Endodermal cell (in vitro differentiated cells): ENCODE measurements at regions not wholly inside any gene's neighbourhood (a gene's known extent, or its start where the extent isn't known, plus 50 kb on each side); places are given as distances from the start of the nearest gene placed in this dataset.
"Not testable (repeated sequence)": the region's sequence is repeated elsewhere in the genome, so short reads cannot be mapped to it uniquely, and the experiment has no call there.

Source experiments
- DNase-seq: peaks from one replicate; pipeline ENCODE4 v3.0.0-alpha.2; 2017
- H3K27ac ChIP-seq: 2 replicates; pipeline ENCODE4 v1.5.1; 2013; ENCODE audit warnings: mild to moderate bottlenecking, low read depth, low read length, moderate library complexity
- H3K27me3 ChIP-seq: 2 replicates; pipeline ENCODE4 v1.6.1; 2013; ENCODE audit warnings: mild to moderate bottlenecking, low read length, moderate library complexity; ENCODE audit not compliant: insufficient read depth, control insufficient read depth, poor library complexity, severe bottlenecking
- H3K36me3 ChIP-seq: 2 replicates; pipeline ENCODE4 v1.7.0; 2013; ENCODE audit warnings: mild to moderate bottlenecking, low read length, moderate library complexity; ENCODE audit not compliant: control insufficient read depth, insufficient read depth
- H3K4me1 ChIP-seq: one replicate; pipeline ENCODE4 v1.7.0; 2013; ENCODE audit warnings: low read length; ENCODE audit not compliant: control insufficient read depth, insufficient read depth
- H3K4me3 ChIP-seq: 2 replicates; pipeline ENCODE4 v1.5.1; 2013; ENCODE audit warnings: mild to moderate bottlenecking, low read length, moderate library complexity
- H3K9ac ChIP-seq: 2 replicates; pipeline ENCODE4 v1.6.1; 2013; ENCODE audit warnings: mild to moderate bottlenecking, low read length, moderate library complexity; ENCODE audit not compliant: poor library complexity, severe bottlenecking; ENCODE audit errors: extremely low read depth
- H3K9me3 ChIP-seq: 2 replicates; pipeline ENCODE4 v1.6.1; 2013; ENCODE audit warnings: mild to moderate bottlenecking, low read length, moderate library complexity; ENCODE audit not compliant: control insufficient read depth
- H3K27ac Mint-ChIP-seq: 2 replicates; pipeline ENCODE4 v1.8.0; 2020; ENCODE audit warnings: mixed read lengths
- H3K27me3 Mint-ChIP-seq: 2 replicates; pipeline ENCODE4 v1.8.0; 2021; ENCODE audit warnings: mild to moderate bottlenecking, mixed read lengths; ENCODE audit not compliant: insufficient read depth
- H3K36me3 Mint-ChIP-seq: 2 replicates; pipeline ENCODE4 v1.8.0; 2020; ENCODE audit warnings: low read depth, mixed read lengths
- H3K4me1 Mint-ChIP-seq: 2 replicates; pipeline ENCODE4 v1.8.0; 2020; ENCODE audit warnings: mixed read lengths
- H3K4me3 Mint-ChIP-seq: 2 replicates; pipeline ENCODE4 v1.8.0; 2020; ENCODE audit warnings: mild to moderate bottlenecking, moderate library complexity, mixed read lengths
- H3K9me3 Mint-ChIP-seq: 2 replicates; pipeline ENCODE4 v1.8.0; 2020; ENCODE audit warnings: mild to moderate bottlenecking, mixed read lengths
- WGBS, 2 experiments: methylation state at CpG; one replicate each; pipeline versions ENCODE4 v1.1.5 to v1.1.7; 2013; ENCODE audit warnings: missing lambda C conversion rate in 2 of 2, mixed read lengths in 1 of 2; ENCODE audit not compliant: insufficient coverage in 1 of 2, insufficient read length in 1 of 2; 5-methylcytosine and 5-hydroxymethylcytosine counted together
- TF ChIP-seq, protein P1 (sequence below): fragments of 200-600 bp; sonication (generic); conservative IDR thresholded peaks from 2 replicates; pipeline ENCODE4 v1.5.0; 2021; ENCODE audit warnings: antibody characterized with exemption, mild to moderate bottlenecking

DNA sequence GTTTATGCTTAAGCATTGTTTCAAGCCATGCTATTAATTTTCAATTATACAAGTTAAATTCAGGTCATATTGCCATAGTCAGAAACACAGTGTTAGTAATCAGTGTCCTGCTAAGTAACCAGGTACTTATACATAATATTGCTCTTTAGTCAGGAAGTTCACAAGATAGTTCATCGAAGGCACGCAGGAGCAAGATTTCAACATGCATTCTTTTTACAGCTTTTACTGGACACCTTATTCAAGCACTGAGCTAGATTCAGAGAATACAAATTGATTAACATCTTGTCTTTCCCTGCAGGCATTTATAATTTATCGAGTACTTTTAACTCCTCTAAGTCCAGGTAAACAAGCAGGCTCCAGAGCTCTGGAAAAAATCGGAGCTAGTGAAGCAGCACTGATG lies 202.3 kb upstream of the BRINP3 start:
- no peaks in the 10 kb centered on the region for H3K36me3 Mint-ChIP-seq
- Histone ChIP-seq H3K9me3 (no peaks in the 10 kb centered on the region), H3K4me1 (no peaks in the 10 kb centered on the region), H3K9ac (no peak overlapping the region), H3K27me3 (no peaks in the 10 kb centered on the region), H3K4me3 (no peak overlapping the region), H3K27ac (no peak overlapping the region), H3K36me3 (no peaks in the 10 kb centered on the region)
- no peaks in the 10 kb centered on the region for H3K9me3 Mint-ChIP-seq
- peaks cover 4% of the 10 kb centered on the region for H3K4me1 Mint-ChIP-seq
- TF ChIP-seq, protein P1, sequence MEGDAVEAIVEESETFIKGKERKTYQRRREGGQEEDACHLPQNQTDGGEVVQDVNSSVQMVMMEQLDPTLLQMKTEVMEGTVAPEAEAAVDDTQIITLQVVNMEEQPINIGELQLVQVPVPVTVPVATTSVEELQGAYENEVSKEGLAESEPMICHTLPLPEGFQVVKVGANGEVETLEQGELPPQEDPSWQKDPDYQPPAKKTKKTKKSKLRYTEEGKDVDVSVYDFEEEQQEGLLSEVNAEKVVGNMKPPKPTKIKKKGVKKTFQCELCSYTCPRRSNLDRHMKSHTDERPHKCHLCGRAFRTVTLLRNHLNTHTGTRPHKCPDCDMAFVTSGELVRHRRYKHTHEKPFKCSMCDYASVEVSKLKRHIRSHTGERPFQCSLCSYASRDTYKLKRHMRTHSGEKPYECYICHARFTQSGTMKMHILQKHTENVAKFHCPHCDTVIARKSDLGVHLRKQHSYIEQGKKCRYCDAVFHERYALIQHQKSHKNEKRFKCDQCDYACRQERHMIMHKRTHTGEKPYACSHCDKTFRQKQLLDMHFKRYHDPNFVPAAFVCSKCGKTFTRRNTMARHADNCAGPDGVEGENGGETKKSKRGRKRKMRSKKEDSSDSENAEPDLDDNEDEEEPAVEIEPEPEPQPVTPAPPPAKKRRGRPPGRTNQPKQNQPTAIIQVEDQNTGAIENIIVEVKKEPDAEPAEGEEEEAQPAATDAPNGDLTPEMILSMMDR = no peak
- 88 to 89% methylated on average over 3 to 4 of the region's 4 CpGs for WGBS, 2 experiments
- H3K27ac Mint-ChIP-seq = no peak overlapping the region
- no peaks in the 10 kb centered on the region for H3K27me3 Mint-ChIP-seq
- H3K4me3 Mint-ChIP-seq = no peak overlapping the region
- no peak for DNase-seq

DNA sequence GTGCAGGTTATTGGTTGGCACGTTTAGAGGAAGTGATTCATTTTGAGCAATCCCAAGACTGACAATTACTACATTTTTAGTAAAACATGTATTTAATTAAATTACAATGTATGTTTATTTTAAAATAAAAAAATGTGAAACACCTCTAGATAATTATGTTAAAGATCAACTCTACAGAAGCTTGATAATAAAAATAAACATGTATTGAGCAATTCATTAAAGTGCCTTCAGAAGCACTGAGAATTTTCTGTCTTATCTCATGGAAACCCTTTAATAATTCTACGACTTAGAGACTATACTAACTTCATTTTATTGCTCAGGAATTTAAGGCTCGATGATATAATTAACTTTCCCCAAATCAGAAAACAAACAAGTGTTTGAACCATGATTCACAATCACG lies 208.0 kb upstream of the BRINP3 start:
- no peaks in the 10 kb centered on the region for H3K27me3 Mint-ChIP-seq
- TF ChIP-seq, protein P1 = no peak

DNA sequence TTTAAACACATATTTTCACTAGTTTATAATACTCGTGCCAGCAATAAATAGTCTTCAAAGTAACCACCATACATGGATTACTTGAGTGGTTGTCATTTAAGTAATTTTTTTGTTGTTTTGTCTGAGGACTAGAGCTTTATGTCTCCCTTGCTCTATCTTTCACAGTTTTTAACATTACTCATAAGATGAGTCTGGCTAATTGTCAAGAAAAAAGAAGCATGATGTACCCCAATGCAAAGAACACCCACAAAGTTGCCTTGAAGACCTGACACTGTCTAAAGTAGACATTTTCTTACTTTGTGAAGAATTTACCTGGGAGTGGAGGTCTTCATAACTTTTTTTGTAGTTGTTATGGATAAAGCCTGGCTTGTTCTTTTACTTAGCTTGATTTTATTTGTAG lies 210.4 kb upstream of the BRINP3 start:
- Mint-ChIP-seq H3K27ac (no peak overlapping the region), H3K36me3 (no peaks in the 10 kb centered on the region), H3K4me3 (no peak overlapping the region), H3K4me1 (no peaks in the 10 kb centered on the region), H3K27me3 (no peaks in the 10 kb centered on the region), H3K9me3 (no peaks in the 10 kb centered on the region)
- H3K9ac ChIP-seq = no peak overlapping the region
- no peaks in the 10 kb centered on the region for H3K9me3 ChIP-seq
- no CpG with 5 or more reads among the region's 1 CpG for WGBS, 2 experiments
- no peaks in the 10 kb centered on the region for H3K4me1 ChIP-seq
- DNase-seq = no peak
- no peak overlapping the region for H3K4me3 ChIP-seq
- H3K27me3 ChIP-seq = no peaks in the 10 kb centered on the region
- H3K36me3 ChIP-seq = no peaks in the 10 kb centered on the region
- TF ChIP-seq, protein P1 = no peak
- H3K27ac ChIP-seq = no peak overlapping the region

More for the DNA sequence above, 208.0 kb upstream of the BRINP3 start:
- Mint-ChIP-seq H3K27ac (no peak overlapping the region), H3K9me3 (no peaks in the 10 kb centered on the region), H3K4me1 (no peaks in the 10 kb centered on the region), H3K4me3 (no peak overlapping the region), H3K36me3 (no peaks in the 10 kb centered on the region)
- Histone ChIP-seq H3K4me1 (no peaks in the 10 kb centered on the region), H3K4me3 (no peak overlapping the region), H3K27ac (no peak overlapping the region), H3K36me3 (no peaks in the 10 kb centered on the region), H3K9ac (no peak overlapping the region), H3K27me3 (no peaks in the 10 kb centered on the region), H3K9me3 (no peaks in the 10 kb centered on the region)
- no peak for DNase-seq
- 96% methylated on average over 3 to 4 of the region's 4 CpGs for WGBS, 2 experiments

DNA sequence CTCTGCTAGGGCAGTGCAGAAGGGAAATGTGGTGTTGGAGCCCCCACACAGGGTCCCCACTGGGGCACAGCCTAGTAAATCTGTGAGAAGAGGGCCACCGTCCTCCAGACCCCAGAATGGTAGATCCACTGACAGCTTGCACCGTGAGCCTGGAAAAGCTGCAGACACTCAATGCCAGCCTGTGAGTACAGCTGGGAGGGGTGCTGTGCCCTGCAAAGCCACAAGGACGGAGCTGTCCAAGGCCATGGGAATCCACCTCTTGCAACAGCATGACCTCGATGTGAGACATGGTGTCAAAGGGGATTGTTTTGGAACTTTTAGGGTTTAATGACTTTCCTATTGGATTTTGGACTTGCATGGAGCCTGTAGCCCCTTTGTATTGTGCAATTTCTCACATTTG lies 220.8 kb upstream of the BRINP3 start:
- H3K27ac Mint-ChIP-seq, H3K4me3 Mint-ChIP-seq, H3K4me1 Mint-ChIP-seq, H3K4me3 ChIP-seq, DNase-seq, H3K9me3 Mint-ChIP-seq, H3K27ac ChIP-seq, H3K4me1 ChIP-seq, H3K27me3 Mint-ChIP-seq, H3K9ac ChIP-seq, H3K27me3 ChIP-seq, H3K9me3 ChIP-seq, H3K36me3 Mint-ChIP-seq, H3K36me3 ChIP-seq: not testable (repeated sequence)
- 94 to 100% methylated on average over 2 to 4 of the region's 4 CpGs for WGBS, 2 experiments
